GM13976 (cell line): ENCODE measurements at regions not wholly inside any gene's neighbourhood (a gene's known extent, or its start where the extent isn't known, plus 50 kb on each side); places are given as distances from the start of the nearest gene placed in this dataset.

Experiments used
- DNase-seq: peaks from one replicate; pipeline ENCODE4 v3.0.0; 2012; ENCODE audit warnings: low spot score
- CTCF ChIP-seq: IDR thresholded peaks from 2 replicates; pipeline ENCODE4 v1.5.1; 2012; ENCODE audit warnings: borderline replicate concordance, mild to moderate bottlenecking; ENCODE audit not compliant: insufficient read depth; ENCODE audit errors: extremely low read depth, missing control alignments, control extremely low read depth
- in situ Hi-C: fragments of 300-500 bp; cut with MboI; formaldehyde crosslinking; loops from one replicate; pipeline ENCODE4 v1.12.0; 2022; ENCODE audit warnings: low sequenced_read_pairs, mixed read lengths, inconsistent platforms; ENCODE audit not compliant: unreplicated experiment

- no peak for DNase-seq
- TF ChIP-seq CTCF, result no peak
- in situ Hi-C loops, result no loop called here
These were observed 1181.3 kb downstream of the SLITRK1 start for GRCh38 chr13:82701020-82701419.

DNA sequence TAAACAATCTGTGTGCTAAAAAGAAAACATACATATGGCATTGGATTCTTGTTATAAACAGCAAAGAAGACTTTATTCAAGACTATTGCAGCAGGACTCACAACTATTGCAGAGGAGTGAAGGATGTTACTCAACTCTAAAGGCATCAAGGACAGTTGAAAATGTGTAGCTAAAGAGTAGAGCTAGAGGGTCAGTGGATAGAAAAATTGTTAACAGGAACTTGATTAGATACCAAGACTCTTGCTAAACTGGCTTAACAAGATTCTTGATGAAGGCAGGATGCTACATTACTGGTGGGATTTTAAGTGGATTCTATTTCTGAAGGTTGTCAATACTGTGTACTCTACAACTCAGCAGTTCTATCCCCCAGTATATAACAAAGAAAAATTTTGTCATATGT lies 1183.3 kb downstream of the SLITRK1 start:
- TF ChIP-seq CTCF, result no peak
- DNase-seq, result no peak
- in situ Hi-C loops, result no loop called here

GRCh38 chr13:82698383-82698782 lies 1183.9 kb downstream of the SLITRK1 start:
- in situ Hi-C loops, result no loop called here
- no peak for DNase-seq
- TF ChIP-seq CTCF, result no peak

DNA sequence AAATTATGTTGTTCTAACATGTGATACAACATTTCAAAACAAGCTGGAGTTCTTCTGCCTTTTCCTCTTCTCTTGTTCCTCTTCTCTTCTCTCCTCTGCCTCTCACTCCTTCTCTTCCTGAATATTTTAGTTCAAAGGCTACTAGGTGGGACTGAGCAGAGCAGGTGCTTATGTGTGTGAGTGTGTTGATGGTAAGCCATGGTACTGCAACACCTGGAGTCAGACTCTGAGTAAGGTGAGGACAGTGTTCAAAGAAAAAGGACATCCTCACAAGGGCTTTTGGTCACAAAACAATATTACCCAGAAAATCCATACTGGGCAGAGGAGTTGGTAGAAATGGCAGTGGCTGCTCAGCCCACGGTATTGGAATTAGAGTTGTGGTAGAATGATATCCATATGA lies 1188.7 kb downstream of the SLITRK1 start:
- DNase-seq, result no peak
- in situ Hi-C loops, result no loop called here
- no peak for TF ChIP-seq CTCF

DNA sequence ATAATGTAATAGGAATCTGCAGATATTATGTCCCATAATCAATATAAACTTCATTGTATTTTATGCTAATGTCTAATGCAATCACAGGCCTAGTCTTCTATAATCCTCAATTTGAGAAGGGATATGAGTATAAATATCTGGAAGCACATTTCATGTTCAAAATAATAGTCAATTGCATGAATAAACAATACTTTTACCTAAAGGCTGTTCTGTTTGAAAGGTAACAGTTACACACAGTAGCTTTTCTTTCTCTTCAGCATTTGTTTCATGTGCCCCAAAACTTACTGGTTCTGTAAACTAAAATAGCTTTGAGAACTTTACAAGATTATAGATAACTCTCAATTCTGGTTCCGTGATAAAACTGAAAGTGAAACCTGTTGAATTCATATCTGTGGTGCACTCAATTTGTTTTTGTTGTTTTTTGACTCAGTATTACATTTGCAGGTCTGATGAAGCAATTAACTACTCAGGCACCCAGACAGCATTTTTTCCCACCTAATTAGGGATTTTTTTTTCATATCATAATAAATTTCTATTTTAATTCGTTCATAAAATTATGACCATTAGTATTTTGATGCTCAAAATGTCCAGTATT lies 1193.8 kb downstream of the SLITRK1 start:
- in situ Hi-C loops, result no loop called here
- no peak for TF ChIP-seq CTCF
- DNase-seq, result no peak

DNA sequence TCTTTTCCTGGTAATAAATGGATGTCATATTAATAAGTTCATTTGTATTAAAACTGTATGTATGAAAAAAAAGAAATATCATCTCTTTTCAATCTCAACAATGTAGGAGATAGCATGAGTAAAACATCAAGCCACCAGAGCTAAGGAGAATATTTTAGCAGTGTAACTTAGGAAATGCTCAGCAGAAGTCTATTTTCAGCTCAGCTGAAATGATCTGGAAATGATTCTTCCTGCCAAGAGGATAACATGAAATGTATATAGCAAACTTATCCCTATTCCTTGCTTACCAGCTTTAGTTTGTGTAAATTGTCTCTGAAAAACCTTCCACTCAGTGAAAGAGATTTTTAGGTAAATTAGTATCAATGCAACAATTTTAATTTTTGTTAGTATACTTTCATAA lies 1194.4 kb downstream of the SLITRK1 start:
- in situ Hi-C loops, result no loop called here
- no peak for TF ChIP-seq CTCF
- DNase-seq, result no peak

GRCh38 chr13:82681535-82681934 lies 1200.7 kb downstream of the SLITRK1 start:
- DNase-seq, result no peak
- in situ Hi-C loops, result no loop called here
- TF ChIP-seq CTCF, result no peak
